Lower leg skin (tissue), 4 donors: ENCODE measurements at regions not wholly inside any gene's neighbourhood (a gene's known extent, or its start where the extent isn't known, plus 50 kb on each side); places are given as distances from the start of the nearest gene placed in this dataset.

Experiments used
- DNase-seq, 2 donors: peaks; one replicate each; pipeline ENCODE4 v3.0.0-alpha.2; 2019; ENCODE audit warnings: low spot score in 2 of 2
- H3K4me3 ChIP-seq: fragments of 200-600 bp; sonication (generic); 2 replicates; pipeline ENCODE4 v1.5.1; 2017; ENCODE audit warnings: mild to moderate bottlenecking, low read depth; ENCODE audit not compliant: poor library complexity, severe bottlenecking
- POLR2A ChIP-seq, 2 donors: fragments of 450-650 bp; IDR thresholded peaks; one replicate each; pipeline ENCODE4 v1.6.1; 2016 to 2017; ENCODE audit warnings: antibody characterized with exemption in 2 of 2, mild to moderate bottlenecking in 1 of 2, moderate library complexity in 1 of 2
- WGBS, 2 donors: methylation state at CpG; one replicate each; pipeline ENCODE4 v1.1.5; 2018; 5-methylcytosine and 5-hydroxymethylcytosine counted together
- intact Hi-C: fragments of 100-400 bp; cut with DNase I; formaldehyde crosslinking; loops from one replicate; pipeline ENCODE4 v1.15.0; 2023; ENCODE audit warnings: low total_unique reads
- TF ChIP-seq, protein P1 (sequence below), 3 donors: fragments of 450-650 bp; IDR thresholded peaks; one replicate each; pipeline ENCODE4 v1.5.1; 2016; ENCODE audit warnings: antibody characterized with exemption in 3 of 3, mild to moderate bottlenecking in 3 of 3, moderate library complexity in 2 of 3

DNA sequence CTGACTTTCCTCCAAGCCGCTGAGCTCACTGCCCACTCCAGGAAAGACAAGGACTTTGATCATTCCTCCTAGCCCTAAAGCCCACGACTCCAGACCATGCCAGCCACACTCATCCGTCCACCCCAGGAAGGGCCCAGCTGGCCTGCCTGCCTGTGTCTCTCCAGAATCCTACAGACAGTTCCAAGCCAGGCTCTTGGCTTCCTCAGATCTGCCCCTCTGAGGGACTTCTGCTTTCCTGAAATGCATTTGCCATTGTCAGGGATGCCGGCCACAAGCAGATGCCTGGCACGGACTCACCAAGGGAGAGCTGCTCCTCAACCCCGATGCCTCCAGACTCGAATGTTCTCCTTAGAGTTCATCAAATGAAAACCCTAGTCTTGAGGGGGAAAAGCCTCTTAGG lies 155.8 kb downstream of the OAT start:
- no peak overlapping the region for H3K4me3 ChIP-seq
- WGBS, 2 donors, result 78 to 84% methylated on average over 7 of the region's 7 CpGs
- DNase-seq, result no peak
- intact Hi-C loops, result no loop called here
- TF ChIP-seq POLR2A (IDR thresholded peaks at IDR 0.05), result no peak
- TF ChIP-seq, protein P1, sequence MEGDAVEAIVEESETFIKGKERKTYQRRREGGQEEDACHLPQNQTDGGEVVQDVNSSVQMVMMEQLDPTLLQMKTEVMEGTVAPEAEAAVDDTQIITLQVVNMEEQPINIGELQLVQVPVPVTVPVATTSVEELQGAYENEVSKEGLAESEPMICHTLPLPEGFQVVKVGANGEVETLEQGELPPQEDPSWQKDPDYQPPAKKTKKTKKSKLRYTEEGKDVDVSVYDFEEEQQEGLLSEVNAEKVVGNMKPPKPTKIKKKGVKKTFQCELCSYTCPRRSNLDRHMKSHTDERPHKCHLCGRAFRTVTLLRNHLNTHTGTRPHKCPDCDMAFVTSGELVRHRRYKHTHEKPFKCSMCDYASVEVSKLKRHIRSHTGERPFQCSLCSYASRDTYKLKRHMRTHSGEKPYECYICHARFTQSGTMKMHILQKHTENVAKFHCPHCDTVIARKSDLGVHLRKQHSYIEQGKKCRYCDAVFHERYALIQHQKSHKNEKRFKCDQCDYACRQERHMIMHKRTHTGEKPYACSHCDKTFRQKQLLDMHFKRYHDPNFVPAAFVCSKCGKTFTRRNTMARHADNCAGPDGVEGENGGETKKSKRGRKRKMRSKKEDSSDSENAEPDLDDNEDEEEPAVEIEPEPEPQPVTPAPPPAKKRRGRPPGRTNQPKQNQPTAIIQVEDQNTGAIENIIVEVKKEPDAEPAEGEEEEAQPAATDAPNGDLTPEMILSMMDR (IDR thresholded peaks at IDR 0.05), result no peak

DNA sequence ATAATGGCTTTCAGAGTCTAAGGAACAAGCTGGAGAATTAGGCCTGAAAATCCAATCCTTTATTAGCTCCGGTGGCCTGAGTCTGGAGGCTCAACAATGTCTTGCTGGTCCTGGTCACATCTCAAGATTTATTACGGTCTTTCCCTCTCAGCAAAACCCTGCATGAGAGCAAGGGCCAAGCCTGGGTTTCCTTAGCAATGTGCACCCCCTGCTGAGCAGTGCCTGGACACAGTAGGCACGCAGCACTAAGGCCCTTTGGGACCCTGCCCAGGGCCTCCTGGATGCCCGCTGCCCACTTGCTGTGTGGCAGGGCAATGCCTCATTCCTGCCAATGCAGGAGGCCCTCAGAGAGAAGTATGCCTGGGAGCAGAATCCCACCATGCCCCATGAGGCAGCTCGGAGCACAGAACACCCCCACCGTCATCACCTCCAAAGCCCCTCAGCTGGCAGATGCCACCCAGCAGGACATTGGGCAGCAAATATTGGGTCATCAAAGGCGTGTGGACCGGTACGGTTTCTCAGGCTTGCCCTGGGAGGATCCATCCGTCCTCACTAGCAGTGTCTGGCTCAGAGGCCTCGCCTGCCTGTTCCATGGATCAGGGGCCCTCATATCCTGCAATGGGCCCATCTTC lies 156.4 kb downstream of the OAT start:
- no peak for DNase-seq
- intact Hi-C loops, result no loop called here
- 87 to 93% methylated on average over 9 of the region's 11 CpGs for WGBS, 2 donors
- TF ChIP-seq, protein P1 (IDR thresholded peaks at IDR 0.05), result no peak
- TF ChIP-seq POLR2A (IDR thresholded peaks at IDR 0.05), result no peak
- H3K4me3 ChIP-seq, result no peak overlapping the region

DNA sequence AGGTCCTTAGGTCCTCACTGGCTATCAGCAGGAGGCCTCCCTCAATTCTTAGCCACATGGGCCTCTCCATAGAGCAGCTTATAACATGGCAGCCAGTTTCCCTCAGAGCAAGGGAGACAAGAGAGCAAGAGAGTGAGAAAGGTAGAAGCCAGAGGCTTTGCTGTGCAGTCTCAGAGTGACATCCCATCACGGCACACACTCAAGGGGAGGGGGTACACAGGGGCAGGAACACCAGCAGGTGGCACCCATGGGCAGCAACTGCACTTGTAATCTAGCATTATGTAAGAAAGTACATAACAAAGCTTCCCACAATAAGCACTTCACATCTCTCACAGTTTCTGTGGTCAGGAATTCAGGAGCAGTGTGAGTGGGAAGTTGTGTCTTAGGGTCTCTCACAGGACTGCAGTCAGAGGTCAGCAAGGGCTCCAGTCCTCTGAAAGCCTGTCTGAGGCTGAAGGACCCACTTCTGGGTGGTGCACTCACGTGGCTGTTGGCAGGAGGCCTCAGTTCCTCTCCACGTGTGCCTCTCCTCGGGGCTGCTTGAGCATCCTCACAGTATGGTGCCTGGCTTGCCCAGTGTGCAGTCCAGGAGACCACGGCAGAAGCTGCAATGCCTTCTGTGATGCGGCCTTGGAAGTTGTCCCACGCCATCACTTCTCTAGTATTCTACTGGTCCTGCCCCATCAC lies 159.4 kb downstream of the OAT start:
- TF ChIP-seq POLR2A (IDR thresholded peaks at IDR 0.05), result no peak
- TF ChIP-seq, protein P1 (IDR thresholded peaks at IDR 0.05), result no peak
- no peak overlapping the region for H3K4me3 ChIP-seq
- no peak for DNase-seq
- 87 to 90% methylated on average over 7 of the region's 7 CpGs for WGBS, 2 donors
- intact Hi-C loops, result no loop called here

DNA sequence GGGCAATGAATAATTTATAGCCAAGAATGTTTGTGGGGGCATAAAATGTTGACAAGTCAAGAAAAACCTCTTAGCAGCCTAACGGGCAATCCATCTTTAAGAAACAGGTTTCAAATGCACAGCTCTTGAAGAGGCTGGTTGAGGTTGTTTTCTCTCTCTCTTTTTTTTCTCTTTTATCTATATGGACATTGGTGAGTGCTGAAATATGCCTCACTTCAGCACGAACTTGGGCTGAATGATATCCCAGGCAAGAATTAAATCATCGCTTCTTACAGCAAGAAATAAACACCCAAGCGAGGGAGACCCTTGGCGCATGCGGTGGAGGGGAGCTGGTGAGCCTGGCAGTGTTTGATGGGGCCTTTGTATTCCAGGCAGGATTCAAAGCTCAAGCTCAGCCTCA lies 160.9 kb downstream of the OAT start:
- TF ChIP-seq POLR2A (IDR thresholded peaks at IDR 0.05), result no peak
- TF ChIP-seq, protein P1 (IDR thresholded peaks at IDR 0.05), result no peak
- DNase-seq, result no peak
- WGBS, 2 donors, result 82 to 87% methylated on average over 6 of the region's 6 CpGs
- H3K4me3 ChIP-seq, result no peak overlapping the region
- intact Hi-C loops, result no loop called here

DNA sequence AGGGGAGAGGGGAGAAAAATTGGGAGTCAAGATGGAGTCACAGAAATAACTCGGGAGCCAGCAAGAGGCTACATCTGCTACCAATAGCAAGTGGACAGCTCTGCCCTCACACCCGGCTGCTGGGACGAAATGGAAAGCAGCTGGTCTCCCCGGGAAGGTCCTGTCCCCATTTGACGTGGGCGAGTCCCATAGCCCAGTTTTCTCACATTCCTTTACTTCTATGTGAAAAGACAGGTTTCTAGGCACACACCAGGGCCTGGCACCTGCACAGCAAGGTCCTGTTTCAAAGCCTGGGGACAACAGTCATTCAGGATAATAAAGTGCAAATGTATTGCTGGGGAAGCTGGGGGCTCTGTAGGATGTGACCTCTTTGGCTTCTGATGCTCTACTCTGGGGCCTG lies 162.6 kb downstream of the OAT start:
- H3K4me3 ChIP-seq, result no peak overlapping the region
- peak in 1 of 2 donors; percentile 65 for DNase-seq
- intact Hi-C loops, result no loop called here
- 78 to 85% methylated on average over 6 of the region's 6 CpGs for WGBS, 2 donors
- TF ChIP-seq POLR2A (IDR thresholded peaks at IDR 0.05), result no peak
- TF ChIP-seq, protein P1 (IDR thresholded peaks at IDR 0.05), result no peak
